ENCODE measurements at regions not wholly inside any gene's neighbourhood (a gene's known extent, or its start where the extent isn't known, plus 50 kb on each side); places are given as distances from the start of the nearest gene placed in this dataset.

GRCh38 chr13:74683411-74683810 is 549.2 kb upstream of the KLF12 start:
- CTCF ChIA-PET: interaction anchor here (1.2 kb wide), 1 partner anchor 9 kb away, joined by 3 read pairs; no protein-coding TSS in a partner anchor

DNA sequence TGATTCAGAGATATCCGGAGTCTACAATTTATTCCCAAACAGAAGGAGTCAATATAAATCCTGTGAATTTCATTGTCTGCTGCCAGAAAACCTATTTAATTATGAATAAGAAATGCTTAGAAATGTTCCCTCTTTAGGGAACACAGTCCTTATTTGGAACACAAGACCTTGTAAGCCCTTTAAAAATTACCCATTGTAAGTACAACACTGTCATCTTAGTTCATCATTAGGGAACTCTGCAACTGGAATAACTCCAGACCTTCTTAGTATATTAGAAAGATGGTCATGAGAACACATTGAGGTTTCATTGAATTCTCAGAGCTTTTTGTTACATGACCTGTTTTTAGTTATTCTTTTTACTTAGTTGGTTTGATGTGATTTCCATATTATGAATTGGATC is 548.5 kb upstream of the KLF12 start:
- Histone ChIP-seq H2AFZ (ENCODE audit: low read depth) (no peak overlapping the region), H3K4me3 (ENCODE audit: low read depth in 2 of 2, low read length in 1 of 2) (no peak overlapping the region), H3K9ac (no peak overlapping the region), H3K9me3 (no peaks in the 10 kb centered on the region), H3K27me3 (ENCODE audit: insufficient read depth) (no peaks in the 10 kb centered on the region), H3K36me3 (replicated peaks in 1 of 2; ENCODE audit: control insufficient read depth in 1 of 2, insufficient read depth in 2 of 2, low read length in 1 of 2) (no peaks in the 10 kb centered on the region), H3K9me2 (no peaks in the 10 kb centered on the region), H3K4me1 (ENCODE audit: control insufficient read depth in 1 of 2, insufficient read depth in 2 of 2, low read depth in 1 of 2, low read length in 1 of 2) (no peaks in the 10 kb centered on the region; a peak in 1 of 4 replicates), H4K20me1 (ENCODE audit: insufficient read depth) (no peaks in the 10 kb centered on the region), H3K4me2 (no peak overlapping the region), H3F3A (replicated peaks; ENCODE audit: insufficient read depth) (no peaks in the 10 kb centered on the region), H3K27ac (ENCODE audit: low read depth in 2 of 2, low read length in 1 of 2) (no peak overlapping the region), H3K79me2 (ENCODE audit: insufficient read depth) (no peaks in the 10 kb centered on the region)
- no peak for DNase-seq
- 90% methylated on average over 1 of the region's 1 CpG for WGBS (ENCODE audit: low lambda C conversion rate)
- no peak for TF ChIP-seq NFIC (IDR thresholded peaks at IDR 0.05; ENCODE audit: borderline replicate concordance)
- ChIA-PET CTCF (interaction anchor here (1.4 kb wide), 1 partner anchor 9 kb away, joined by 4 read pairs; no protein-coding TSS in a partner anchor), POLR2A (no interaction called here)

More at GRCh38 chr13:74683411-74683810, 549.2 kb upstream of the KLF12 start:
- Histone ChIP-seq H2AFZ (ENCODE audit: low read depth) (no peak overlapping the region), H3K79me2 (ENCODE audit: insufficient read depth) (no peaks in the 10 kb centered on the region), H3K9me3 (no peaks in the 10 kb centered on the region), H3K36me3 (replicated peaks in 1 of 2; ENCODE audit: control insufficient read depth in 1 of 2, insufficient read depth in 2 of 2, low read length in 1 of 2) (no peaks in the 10 kb centered on the region), H3K27me3 (ENCODE audit: insufficient read depth) (no peaks in the 10 kb centered on the region), H3F3A (replicated peaks; ENCODE audit: insufficient read depth) (no peaks in the 10 kb centered on the region), H3K27ac (ENCODE audit: low read depth in 2 of 2, low read length in 1 of 2) (no peak overlapping the region), H4K20me1 (ENCODE audit: insufficient read depth) (no peaks in the 10 kb centered on the region), H3K9ac (no peak overlapping the region), H3K4me3 (ENCODE audit: low read depth in 2 of 2, low read length in 1 of 2) (no peak overlapping the region), H3K4me1 (ENCODE audit: control insufficient read depth in 1 of 2, insufficient read depth in 2 of 2, low read depth in 1 of 2, low read length in 1 of 2) (no peaks in the 10 kb centered on the region; a peak in 1 of 4 replicates), H3K9me2 (no peaks in the 10 kb centered on the region), H3K4me2 (no peak overlapping the region)
- POLR2A ChIA-PET: no interaction called here
- 62% methylated on average over 1 of the region's 1 CpG for WGBS (ENCODE audit: low lambda C conversion rate)
- no peak for DNase-seq
- peak; percentile 17; the same call in 1 of the 2 replicates for TF ChIP-seq CTCF (IDR thresholded peaks at IDR 0.05)
- TF ChIP-seq USF2 (IDR thresholded peaks at IDR 0.05; ENCODE audit: borderline replicate concordance, low read depth, low read length): no peak

GRCh38 chr13:74681891-74682290 is 547.7 kb upstream of the KLF12 start:
- no peaks in the 10 kb centered on the region for H3K4me1 ChIP-seq (ENCODE audit: control insufficient read depth in 1 of 2, insufficient read depth in 2 of 2, low read depth in 1 of 2, low read length in 1 of 2)
- H3K9me2 ChIP-seq: no peaks in the 10 kb centered on the region
- no peak overlapping the region for H3K4me2 ChIP-seq
- POLR2A ChIA-PET: no interaction called here
- H3K4me3 ChIP-seq (ENCODE audit: low read depth in 2 of 2, low read length in 1 of 2): no peak overlapping the region
- H2AFZ ChIP-seq (ENCODE audit: low read depth): no peak overlapping the region
- H3K27ac ChIP-seq (ENCODE audit: low read depth in 2 of 2, low read length in 1 of 2): no peak overlapping the region
- H4K20me1 ChIP-seq (ENCODE audit: insufficient read depth): no peaks in the 10 kb centered on the region
- no peaks in the 10 kb centered on the region for H3K79me2 ChIP-seq (ENCODE audit: insufficient read depth)
- H3K9ac ChIP-seq: no peak overlapping the region
- WGBS (ENCODE audit: low lambda C conversion rate): 75% methylated on average over 3 of the region's 3 CpGs
- no peaks in the 10 kb centered on the region for H3K36me3 ChIP-seq (replicated peaks in 1 of 2; ENCODE audit: control insufficient read depth in 1 of 2, insufficient read depth in 2 of 2, low read length in 1 of 2)
- no peak for TF ChIP-seq JUND (IDR thresholded peaks at IDR 0.05)
- TF ChIP-seq ELF1 (IDR thresholded peaks at IDR 0.05): no peak
- TF ChIP-seq, protein P1, sequence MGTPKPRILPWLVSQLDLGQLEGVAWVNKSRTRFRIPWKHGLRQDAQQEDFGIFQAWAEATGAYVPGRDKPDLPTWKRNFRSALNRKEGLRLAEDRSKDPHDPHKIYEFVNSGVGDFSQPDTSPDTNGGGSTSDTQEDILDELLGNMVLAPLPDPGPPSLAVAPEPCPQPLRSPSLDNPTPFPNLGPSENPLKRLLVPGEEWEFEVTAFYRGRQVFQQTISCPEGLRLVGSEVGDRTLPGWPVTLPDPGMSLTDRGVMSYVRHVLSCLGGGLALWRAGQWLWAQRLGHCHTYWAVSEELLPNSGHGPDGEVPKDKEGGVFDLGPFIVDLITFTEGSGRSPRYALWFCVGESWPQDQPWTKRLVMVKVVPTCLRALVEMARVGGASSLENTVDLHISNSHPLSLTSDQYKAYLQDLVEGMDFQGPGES (IDR thresholded peaks at IDR 0.05; ENCODE audit: low read depth, low read length): no peak
- TF ChIP-seq TAF1 (IDR thresholded peaks at IDR 0.05; ENCODE audit: borderline replicate concordance, low read depth, low read length): no peak
- TF ChIP-seq NRF1 (IDR thresholded peaks at IDR 0.05; ENCODE audit: low read depth, low read length): no peak
- TF ChIP-seq FOSL2 (IDR thresholded peaks at IDR 0.05; ENCODE audit: borderline replicate concordance, low read depth): no peak
- TF ChIP-seq EP300 (IDR thresholded peaks at IDR 0.05; ENCODE audit: borderline replicate concordance in 1 of 2, low read depth in 1 of 2, low read length in 1 of 2): no peak
- no peak for TF ChIP-seq RFX5 (IDR thresholded peaks at IDR 0.05; ENCODE audit: low read length)
- TF ChIP-seq USF1 (IDR thresholded peaks at IDR 0.05; ENCODE audit: borderline replicate concordance, low read depth): no peak
- TF ChIP-seq POLR2AphosphoS5 (IDR thresholded peaks at IDR 0.05; ENCODE audit: low read depth, low read length): no peak
- no peaks in the 10 kb centered on the region for H3K27me3 ChIP-seq (ENCODE audit: insufficient read depth)
- CTCF ChIA-PET: interaction anchor here (1.4 kb wide), 1 partner anchor 10 kb away, joined by 4 read pairs; no protein-coding TSS in a partner anchor
- no peaks in the 10 kb centered on the region for H3K9me3 ChIP-seq
- DNase-seq: no peak
- H3F3A ChIP-seq (replicated peaks; ENCODE audit: insufficient read depth): no peaks in the 10 kb centered on the region
